GM23338 (cell line): ENCODE measurements at regions not wholly inside any gene's neighbourhood (a gene's known extent, or its start where the extent isn't known, plus 50 kb on each side); places are given as distances from the start of the nearest gene placed in this dataset.

Experiments
- CREB1 ChIP-seq: fragments of 250-450 bp; sonication (Bioruptor Pico); IDR thresholded peaks from 2 replicates; pipeline ENCODE4 v1.5.0; 2020; ENCODE audit warnings: low read depth, mild to moderate bottlenecking, moderate library complexity
- EZH2 ChIP-seq: fragments of 200-600 bp; sonication (generic); IDR thresholded peaks from one replicate; pipeline ENCODE4 v1.8.0; 2017; ENCODE audit warnings: antibody characterized with exemption, mild to moderate bottlenecking, low read depth; ENCODE audit not compliant: unreplicated experiment
- EZH2phosphoT487 ChIP-seq: fragments of 200-600 bp; sonication (generic); IDR thresholded peaks from one replicate; pipeline ENCODE4 v1.8.1; 2018; ENCODE audit warnings: antibody characterized with exemption; ENCODE audit not compliant: unreplicated experiment
- JUNB ChIP-seq: IDR thresholded peaks from one replicate; pipeline ENCODE4 v1.6.1; 2016; ENCODE audit warnings: antibody characterized with exemption; ENCODE audit not compliant: unreplicated experiment
- NANOG ChIP-seq: IDR thresholded peaks from 2 replicates; pipeline ENCODE4 v1.6.1; 2016; ENCODE audit warnings: antibody characterized with exemption, borderline replicate concordance
- POLR2AphosphoS5 ChIP-seq: IDR thresholded peaks from 2 replicates; pipeline ENCODE4 v1.6.1; 2016; ENCODE audit warnings: antibody characterized with exemption, low read depth
- ZNF114 ChIP-seq: fragments of 250-450 bp; sonication (Bioruptor Pico); IDR thresholded peaks from 2 replicates; pipeline ENCODE4 v1.5.0; 2020; ENCODE audit warnings: mild to moderate bottlenecking, moderate library complexity
- ZNF331 ChIP-seq: fragments of 250-450 bp; sonication (Bioruptor Pico); IDR thresholded peaks from 2 replicates; pipeline ENCODE4 v1.5.0; 2020; ENCODE audit warnings: low read depth, mild to moderate bottlenecking, moderate library complexity
- TF ChIP-seq, protein P1 (sequence below), 2 experiments: fragments of 200-600 bp in 1 of 2; sonication (generic) in 1 of 2; conservative IDR thresholded peaks; 2 replicates each; pipeline versions ENCODE4 v1.5.1 to v1.6.1; 2016 to 2017; ENCODE audit warnings: antibody characterized with exemption in 2 of 2, low read depth in 2 of 2, mild to moderate bottlenecking in 2 of 2, moderate library complexity in 1 of 2
- TF ChIP-seq, protein P2 (sequence below): IDR thresholded peaks from one replicate; pipeline ENCODE4 v1.6.1; 2018; ENCODE audit warnings: antibody characterized with exemption; ENCODE audit not compliant: unreplicated experiment

DNA sequence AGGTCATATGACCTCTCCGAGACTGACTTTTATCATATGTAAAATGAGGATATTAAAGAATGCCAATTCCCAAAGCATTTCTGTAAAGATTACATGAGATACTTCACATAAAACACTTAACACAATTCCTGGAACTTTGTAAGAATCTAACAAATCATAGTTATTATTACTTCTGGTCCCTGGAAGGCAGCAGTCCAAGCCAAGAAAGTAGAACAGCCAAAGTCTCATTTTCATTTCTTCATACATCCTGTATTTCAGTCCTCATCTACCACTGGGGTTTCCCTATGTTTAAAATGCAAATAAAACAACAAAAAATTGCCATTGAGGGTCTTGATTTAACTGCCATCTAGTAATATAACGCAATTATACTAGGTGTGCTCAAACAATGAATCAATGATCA is 179.5 kb downstream of the MARCHF11 start:
- TF ChIP-seq, protein P1, sequence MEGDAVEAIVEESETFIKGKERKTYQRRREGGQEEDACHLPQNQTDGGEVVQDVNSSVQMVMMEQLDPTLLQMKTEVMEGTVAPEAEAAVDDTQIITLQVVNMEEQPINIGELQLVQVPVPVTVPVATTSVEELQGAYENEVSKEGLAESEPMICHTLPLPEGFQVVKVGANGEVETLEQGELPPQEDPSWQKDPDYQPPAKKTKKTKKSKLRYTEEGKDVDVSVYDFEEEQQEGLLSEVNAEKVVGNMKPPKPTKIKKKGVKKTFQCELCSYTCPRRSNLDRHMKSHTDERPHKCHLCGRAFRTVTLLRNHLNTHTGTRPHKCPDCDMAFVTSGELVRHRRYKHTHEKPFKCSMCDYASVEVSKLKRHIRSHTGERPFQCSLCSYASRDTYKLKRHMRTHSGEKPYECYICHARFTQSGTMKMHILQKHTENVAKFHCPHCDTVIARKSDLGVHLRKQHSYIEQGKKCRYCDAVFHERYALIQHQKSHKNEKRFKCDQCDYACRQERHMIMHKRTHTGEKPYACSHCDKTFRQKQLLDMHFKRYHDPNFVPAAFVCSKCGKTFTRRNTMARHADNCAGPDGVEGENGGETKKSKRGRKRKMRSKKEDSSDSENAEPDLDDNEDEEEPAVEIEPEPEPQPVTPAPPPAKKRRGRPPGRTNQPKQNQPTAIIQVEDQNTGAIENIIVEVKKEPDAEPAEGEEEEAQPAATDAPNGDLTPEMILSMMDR (conservative IDR thresholded peaks at IDR 0.05; ENCODE audit: low read depth in 2 of 2) = no peak
- TF ChIP-seq EZH2 (no peak), POLR2AphosphoS5 (no peak), EZH2phosphoT487 (no peak), CREB1 (CRISPR knock-in tag) (no peak), ZNF331 (no peak), ZNF114 (CRISPR knock-in tag) (no peak), JUNB (no peak), NANOG (no peak)
- TF ChIP-seq, protein P2, sequence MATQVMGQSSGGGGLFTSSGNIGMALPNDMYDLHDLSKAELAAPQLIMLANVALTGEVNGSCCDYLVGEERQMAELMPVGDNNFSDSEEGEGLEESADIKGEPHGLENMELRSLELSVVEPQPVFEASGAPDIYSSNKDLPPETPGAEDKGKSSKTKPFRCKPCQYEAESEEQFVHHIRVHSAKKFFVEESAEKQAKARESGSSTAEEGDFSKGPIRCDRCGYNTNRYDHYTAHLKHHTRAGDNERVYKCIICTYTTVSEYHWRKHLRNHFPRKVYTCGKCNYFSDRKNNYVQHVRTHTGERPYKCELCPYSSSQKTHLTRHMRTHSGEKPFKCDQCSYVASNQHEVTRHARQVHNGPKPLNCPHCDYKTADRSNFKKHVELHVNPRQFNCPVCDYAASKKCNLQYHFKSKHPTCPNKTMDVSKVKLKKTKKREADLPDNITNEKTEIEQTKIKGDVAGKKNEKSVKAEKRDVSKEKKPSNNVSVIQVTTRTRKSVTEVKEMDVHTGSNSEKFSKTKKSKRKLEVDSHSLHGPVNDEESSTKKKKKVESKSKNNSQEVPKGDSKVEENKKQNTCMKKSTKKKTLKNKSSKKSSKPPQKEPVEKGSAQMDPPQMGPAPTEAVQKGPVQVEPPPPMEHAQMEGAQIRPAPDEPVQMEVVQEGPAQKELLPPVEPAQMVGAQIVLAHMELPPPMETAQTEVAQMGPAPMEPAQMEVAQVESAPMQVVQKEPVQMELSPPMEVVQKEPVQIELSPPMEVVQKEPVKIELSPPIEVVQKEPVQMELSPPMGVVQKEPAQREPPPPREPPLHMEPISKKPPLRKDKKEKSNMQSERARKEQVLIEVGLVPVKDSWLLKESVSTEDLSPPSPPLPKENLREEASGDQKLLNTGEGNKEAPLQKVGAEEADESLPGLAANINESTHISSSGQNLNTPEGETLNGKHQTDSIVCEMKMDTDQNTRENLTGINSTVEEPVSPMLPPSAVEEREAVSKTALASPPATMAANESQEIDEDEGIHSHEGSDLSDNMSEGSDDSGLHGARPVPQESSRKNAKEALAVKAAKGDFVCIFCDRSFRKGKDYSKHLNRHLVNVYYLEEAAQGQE = no peak
